ENCODE measurements at regions not wholly inside any gene's neighbourhood (a gene's known extent, or its start where the extent isn't known, plus 50 kb on each side); places are given as distances from the start of the nearest gene placed in this dataset.

- no peak for DNase-seq (ENCODE audit: low read depth)
Observed at GRCh38 chr5:58108511-58108910, 351.4 kb downstream of the PLK2 start.

- DNase-seq (ENCODE audit: low read depth), result no peak
Observed at GRCh38 chr5:58107704-58108103, 352.2 kb downstream of the PLK2 start.

GRCh38 chr5:58106754-58107410, 353.0 kb downstream of the PLK2 start:
- no peak for DNase-seq (ENCODE audit: low read depth)

- no peak for DNase-seq (ENCODE audit: low read depth)
Observed at GRCh38 chr5:58105836-58106235, 354.1 kb downstream of the PLK2 start.

GRCh38 chr5:58099257-58099656, 360.6 kb downstream of the PLK2 start:
- no peak for DNase-seq (ENCODE audit: low read depth)

- DNase-seq (ENCODE audit: low read depth), result no peak
Observed at GRCh38 chr5:58094031-58094430, 365.9 kb downstream of the PLK2 start.

GRCh38 chr5:58090704-58091103, 369.2 kb downstream of the PLK2 start:
- no peak for DNase-seq (ENCODE audit: low read depth)

- DNase-seq (ENCODE audit: low read depth), result no peak
Observed at GRCh38 chr5:58088941-58089340, 370.9 kb downstream of the PLK2 start.

- DNase-seq (ENCODE audit: low read depth), result no peak
Observed at GRCh38 chr5:58087905-58088304, 372.0 kb downstream of the PLK2 start.

GRCh38 chr5:58087123-58087522, 372.8 kb downstream of the PLK2 start:
- no peak for DNase-seq (ENCODE audit: low read depth)

- DNase-seq (ENCODE audit: low read depth), result no peak
Observed at GRCh38 chr5:58085800-58086199, 374.1 kb downstream of the PLK2 start.

GRCh38 chr5:58081435-58081834, 378.5 kb downstream of the PLK2 start:
- DNase-seq (ENCODE audit: low read depth), result no peak

GRCh38 chr5:58080573-58080972, 379.3 kb downstream of the PLK2 start:
- DNase-seq (ENCODE audit: low read depth), result no peak

GRCh38 chr5:58077966-58078365, 381.9 kb downstream of the PLK2 start:
- no peak for DNase-seq (ENCODE audit: low read depth)

- DNase-seq (ENCODE audit: low read depth), result no peak
Observed at GRCh38 chr5:58077416-58077815, 382.5 kb downstream of the PLK2 start.

GRCh38 chr5:58076483-58077257, 383.2 kb downstream of the PLK2 start:
- no peak for DNase-seq (ENCODE audit: low read depth)

- no peak for DNase-seq (ENCODE audit: low read depth)
Observed at GRCh38 chr5:58075907-58076306, 384.0 kb downstream of the PLK2 start.

- no peak for DNase-seq (ENCODE audit: low read depth)
Observed at GRCh38 chr5:58074717-58075116, 385.2 kb downstream of the PLK2 start.

GRCh38 chr5:58074222-58074621, 385.7 kb downstream of the PLK2 start:
- DNase-seq (ENCODE audit: low read depth), result no peak

- DNase-seq (ENCODE audit: low read depth), result no peak
Observed at GRCh38 chr5:58073243-58073642, 386.6 kb downstream of the PLK2 start.

- no peak for DNase-seq (ENCODE audit: low read depth)
Observed at GRCh38 chr5:58072300-58072965, 387.5 kb downstream of the PLK2 start.

- DNase-seq (ENCODE audit: low read depth), result no peak
Observed at GRCh38 chr5:58071566-58071965, 388.3 kb downstream of the PLK2 start.

GRCh38 chr5:58069846-58070245, 390.0 kb downstream of the PLK2 start:
- no peak for DNase-seq (ENCODE audit: low read depth)

Data from HS-5 (cell line).